ENCODE measurements at regions not wholly inside any gene's neighbourhood (a gene's known extent, or its start where the extent isn't known, plus 50 kb on each side); places are given as distances from the start of the nearest gene placed in this dataset.

GRCh38 chr11:113563766-113564526 lies 88.7 kb upstream of the DRD2 start:
- no peaks in the 10 kb centered on the region for H3K79me2 ChIP-seq (ENCODE audit: low read depth)
- Mint-ChIP-seq H3K36me3 (no peaks in the 10 kb centered on the region), H3K9me3 (no peaks in the 10 kb centered on the region), H3K4me3 (no peak overlapping the region), H3K4me1 (peaks cover 26% of the 10 kb centered on the region), H3K27me3 (ENCODE audit: insufficient read depth, low read depth) (no peaks in the 10 kb centered on the region), H3K27ac (no peak overlapping the region)
- H3K27ac ChIP-seq: no peak overlapping the region
- no peak overlapping the region for H2AFZ ChIP-seq (replicated peaks)
- no peaks in the 10 kb centered on the region for H3K36me3 ChIP-seq
- H3K4me2 ChIP-seq: no peak overlapping the region
- TF ChIP-seq EZH2 (IDR thresholded peaks at IDR 0.05) (no peak), EZH2phosphoT487 (IDR thresholded peaks at IDR 0.05) (no peak)
- TF ChIP-seq, protein P1, sequence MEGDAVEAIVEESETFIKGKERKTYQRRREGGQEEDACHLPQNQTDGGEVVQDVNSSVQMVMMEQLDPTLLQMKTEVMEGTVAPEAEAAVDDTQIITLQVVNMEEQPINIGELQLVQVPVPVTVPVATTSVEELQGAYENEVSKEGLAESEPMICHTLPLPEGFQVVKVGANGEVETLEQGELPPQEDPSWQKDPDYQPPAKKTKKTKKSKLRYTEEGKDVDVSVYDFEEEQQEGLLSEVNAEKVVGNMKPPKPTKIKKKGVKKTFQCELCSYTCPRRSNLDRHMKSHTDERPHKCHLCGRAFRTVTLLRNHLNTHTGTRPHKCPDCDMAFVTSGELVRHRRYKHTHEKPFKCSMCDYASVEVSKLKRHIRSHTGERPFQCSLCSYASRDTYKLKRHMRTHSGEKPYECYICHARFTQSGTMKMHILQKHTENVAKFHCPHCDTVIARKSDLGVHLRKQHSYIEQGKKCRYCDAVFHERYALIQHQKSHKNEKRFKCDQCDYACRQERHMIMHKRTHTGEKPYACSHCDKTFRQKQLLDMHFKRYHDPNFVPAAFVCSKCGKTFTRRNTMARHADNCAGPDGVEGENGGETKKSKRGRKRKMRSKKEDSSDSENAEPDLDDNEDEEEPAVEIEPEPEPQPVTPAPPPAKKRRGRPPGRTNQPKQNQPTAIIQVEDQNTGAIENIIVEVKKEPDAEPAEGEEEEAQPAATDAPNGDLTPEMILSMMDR (IDR thresholded peaks at IDR 0.05): no peak
- no peak overlapping the region for H3K9ac ChIP-seq
- no peaks in the 10 kb centered on the region for H3K9me3 ChIP-seq (ENCODE audit: low read depth)
- H3K4me3 ChIP-seq: no peak overlapping the region
- H3K27me3 ChIP-seq: no peaks in the 10 kb centered on the region
- H3K4me1 ChIP-seq: peaks cover 44% of the 10 kb centered on the region
- DNase-seq (ENCODE audit: low spot score): no peak
- no peaks in the 10 kb centered on the region for H4K20me1 ChIP-seq (ENCODE audit: low read depth)
- H3F3A ChIP-seq (ENCODE audit: low read depth): no peaks in the 10 kb centered on the region

GRCh38 chr11:113562981-113563461 lies 87.8 kb upstream of the DRD2 start:
- Histone ChIP-seq H3K9me3 (ENCODE audit: low read depth) (no peaks in the 10 kb centered on the region), H3K4me3 (no peak overlapping the region), H3F3A (ENCODE audit: low read depth) (no peaks in the 10 kb centered on the region), H3K9ac (no peak overlapping the region), H3K79me2 (ENCODE audit: low read depth) (no peaks in the 10 kb centered on the region), H3K4me2 (no peak overlapping the region), H4K20me1 (ENCODE audit: low read depth) (no peaks in the 10 kb centered on the region), H3K4me1 (peaks cover 41% of the 10 kb centered on the region), H3K27ac (no peak overlapping the region), H3K36me3 (no peaks in the 10 kb centered on the region), H2AFZ (replicated peaks) (no peak overlapping the region), H3K27me3 (no peaks in the 10 kb centered on the region)
- no peaks in the 10 kb centered on the region for H3K36me3 Mint-ChIP-seq
- no peaks in the 10 kb centered on the region for H3K27me3 Mint-ChIP-seq (ENCODE audit: insufficient read depth, low read depth)
- no peak overlapping the region for H3K27ac Mint-ChIP-seq
- TF ChIP-seq, protein P1 (IDR thresholded peaks at IDR 0.05): no peak
- TF ChIP-seq EZH2 (IDR thresholded peaks at IDR 0.05) (no peak), EZH2phosphoT487 (IDR thresholded peaks at IDR 0.05) (no peak)
- H3K9me3 Mint-ChIP-seq: no peaks in the 10 kb centered on the region
- DNase-seq (ENCODE audit: low spot score): no peak
- no peak overlapping the region for H3K4me3 Mint-ChIP-seq
- H3K4me1 Mint-ChIP-seq: peaks cover 21% of the 10 kb centered on the region

DNA sequence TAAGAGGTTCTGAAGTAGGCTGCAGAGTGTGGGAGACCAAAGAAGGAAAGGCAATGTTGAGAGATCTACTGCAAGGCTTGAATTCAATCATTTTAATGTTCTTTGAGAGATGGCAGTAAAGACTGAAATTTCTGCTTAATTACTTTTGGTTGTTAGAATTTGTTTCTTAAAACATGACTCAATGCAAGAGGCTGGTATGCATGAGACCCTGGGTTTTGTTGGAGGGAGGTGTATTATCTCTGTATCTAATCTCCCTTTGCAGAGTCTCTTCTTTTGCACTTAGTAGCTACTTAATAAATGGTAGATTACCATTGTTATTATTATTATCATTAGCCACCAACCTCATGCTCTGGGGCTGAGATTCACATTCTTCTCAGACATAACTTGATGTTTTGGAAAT lies 87.4 kb upstream of the DRD2 start:
- no peak overlapping the region for H3K4me3 ChIP-seq
- DNase-seq (ENCODE audit: low spot score): no peak
- Mint-ChIP-seq H3K27ac (no peak overlapping the region), H3K9me3 (no peaks in the 10 kb centered on the region), H3K4me1 (peaks cover 20% of the 10 kb centered on the region), H3K36me3 (no peaks in the 10 kb centered on the region), H3K4me3 (no peak overlapping the region), H3K27me3 (ENCODE audit: insufficient read depth, low read depth) (no peaks in the 10 kb centered on the region)
- no peaks in the 10 kb centered on the region for H3F3A ChIP-seq (ENCODE audit: low read depth)
- H4K20me1 ChIP-seq (ENCODE audit: low read depth): no peaks in the 10 kb centered on the region
- TF ChIP-seq EZH2 (IDR thresholded peaks at IDR 0.05) (no peak), EZH2phosphoT487 (IDR thresholded peaks at IDR 0.05) (no peak)
- TF ChIP-seq, protein P1 (IDR thresholded peaks at IDR 0.05): no peak
- no peaks in the 10 kb centered on the region for H3K9me3 ChIP-seq (ENCODE audit: low read depth)
- no peak overlapping the region for H3K9ac ChIP-seq
- no peak overlapping the region for H2AFZ ChIP-seq (replicated peaks)
- no peaks in the 10 kb centered on the region for H3K27me3 ChIP-seq
- peaks cover 37% of the 10 kb centered on the region for H3K4me1 ChIP-seq
- no peak overlapping the region for H3K27ac ChIP-seq
- no peak overlapping the region for H3K4me2 ChIP-seq
- H3K79me2 ChIP-seq (ENCODE audit: low read depth): no peaks in the 10 kb centered on the region
- no peaks in the 10 kb centered on the region for H3K36me3 ChIP-seq

All from neural progenitor cell (in vitro differentiated cells).